ENCODE measurements at regions not wholly inside any gene's neighbourhood (a gene's known extent, or its start where the extent isn't known, plus 50 kb on each side); places are given as distances from the start of the nearest gene placed in this dataset.

- TF ChIP-seq GATA3 (IDR thresholded peaks at IDR 0.05; ENCODE audit: low read depth, low read length) = no peak
- no peak for TF ChIP-seq GATA2 (IDR thresholded peaks at IDR 0.05; ENCODE audit: low read depth, low read length)
Measured at GRCh38 chr17:34837876-34838478, 123.3 kb downstream of the CCT6B start.

Data from SH-SY5Y (cell line).